Stimulated activated memory B cell treated with anti-CD40 and anti-IgM and Interleukin-4, amounts not matched to agents 10 μg/mL and 1 μg/mL and 100 μg/mL, for 72 hours (primary cell): ENCODE measurements at regions not wholly inside any gene's neighbourhood (a gene's known extent, or its start where the extent isn't known, plus 50 kb on each side); places are given as distances from the start of the nearest gene placed in this dataset.
A peak's percentile ranks its signal among the peaks of the same experiment; 100 is the strongest.

Source experiments
- ATAC-seq: fragments of 150-1000 bp; cut with Tn5 transposase; 2 replicates; pipeline ENCODE4 v1.10.0; 2021
- H3K27ac Mint-ChIP-seq: one replicate; pipeline ENCODE4 v1.8.0; 2022; ENCODE audit warnings: mild to moderate bottlenecking, mixed read lengths
- H3K27me3 Mint-ChIP-seq: one replicate; pipeline ENCODE4 v1.8.0; 2022; ENCODE audit warnings: mixed read lengths
- H3K36me3 Mint-ChIP-seq: one replicate; pipeline ENCODE4 v1.8.0; 2022; ENCODE audit warnings: mixed read lengths
- H3K4me1 Mint-ChIP-seq: one replicate; pipeline ENCODE4 v1.8.0; 2022; ENCODE audit warnings: mixed read lengths
- H3K4me3 Mint-ChIP-seq: one replicate; pipeline ENCODE4 v1.8.0; 2022; ENCODE audit warnings: mild to moderate bottlenecking, moderate library complexity, mixed read lengths
- H3K9me3 Mint-ChIP-seq: one replicate; pipeline ENCODE4 v1.8.0; 2022; ENCODE audit warnings: mixed read lengths

DNA sequence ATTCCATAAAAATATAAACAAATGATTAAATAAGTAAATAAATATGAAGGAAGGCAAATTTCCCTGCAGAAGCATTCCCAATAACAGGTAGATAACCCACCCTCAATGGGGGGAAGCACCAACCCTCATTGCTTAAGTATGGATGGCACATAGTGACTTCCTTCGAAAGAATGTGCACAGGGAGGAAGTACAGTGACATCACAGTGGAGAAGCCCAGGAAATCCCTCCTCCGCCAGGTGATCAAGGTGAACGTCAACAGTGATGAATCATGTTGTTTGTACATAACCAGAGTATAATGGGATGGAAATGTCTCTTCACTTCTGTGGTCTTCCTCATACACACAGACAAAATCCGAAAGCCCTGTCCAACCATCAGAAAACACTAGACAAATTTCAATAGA is 267.9 kb downstream of the THBS2 start:
- no peaks in the 10 kb centered on the region for H3K27me3 Mint-ChIP-seq
- no peaks in the 10 kb centered on the region for H3K4me1 Mint-ChIP-seq
- H3K27ac Mint-ChIP-seq, result no peak overlapping the region
- no peak overlapping the region for H3K4me3 Mint-ChIP-seq
- peaks cover 4% of the 10 kb centered on the region for H3K36me3 Mint-ChIP-seq
- ATAC-seq, result no peak
- peaks cover 8% of the 10 kb centered on the region for H3K9me3 Mint-ChIP-seq

DNA sequence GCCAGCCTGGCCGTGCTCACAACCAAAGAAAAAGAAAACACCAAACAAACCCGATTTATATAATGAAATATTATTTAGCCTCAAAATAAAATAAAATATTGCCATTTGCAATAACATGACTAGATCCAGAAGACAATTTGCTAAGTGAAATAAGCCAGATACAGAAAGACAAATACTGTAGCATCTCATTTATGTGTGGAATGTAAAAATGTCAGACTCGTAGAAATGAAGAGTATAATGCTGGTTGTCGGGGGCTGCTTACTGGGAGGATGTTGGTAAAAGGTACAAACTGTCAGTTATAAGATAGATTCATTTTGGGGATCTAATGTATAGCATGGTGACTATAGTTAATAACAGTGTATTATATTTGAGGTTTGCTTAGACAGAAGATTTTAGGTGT is 269.7 kb downstream of the THBS2 start:
- no peak overlapping the region for H3K27ac Mint-ChIP-seq
- H3K9me3 Mint-ChIP-seq, result peaks cover 8% of the 10 kb centered on the region
- no peak overlapping the region for H3K4me3 Mint-ChIP-seq
- ATAC-seq, result no peak
- H3K4me1 Mint-ChIP-seq, result no peaks in the 10 kb centered on the region
- H3K36me3 Mint-ChIP-seq, result peaks cover 5% of the 10 kb centered on the region
- no peaks in the 10 kb centered on the region for H3K27me3 Mint-ChIP-seq

DNA sequence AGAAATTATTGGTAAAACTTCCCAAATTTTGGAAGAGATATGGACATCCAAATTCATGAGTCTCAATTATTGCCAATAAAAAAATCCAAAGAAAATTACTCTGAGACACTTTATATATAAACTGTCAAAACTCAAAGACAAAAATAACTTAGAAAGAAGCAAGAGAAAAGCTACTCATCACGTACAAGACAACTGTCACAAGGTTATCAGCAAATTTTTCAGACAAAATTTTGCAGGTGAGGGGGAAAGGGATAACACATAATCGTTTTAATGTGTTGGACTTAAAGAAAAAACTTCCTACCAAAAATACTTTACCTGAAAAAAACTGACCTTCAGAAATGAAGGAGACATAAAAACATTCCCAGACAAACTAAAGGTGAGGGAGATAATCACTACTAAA is 272.5 kb downstream of the THBS2 start:
- no peak overlapping the region for H3K27ac Mint-ChIP-seq
- H3K4me3 Mint-ChIP-seq, result no peak overlapping the region
- peaks cover 8% of the 10 kb centered on the region for H3K9me3 Mint-ChIP-seq
- ATAC-seq, result no peak
- H3K27me3 Mint-ChIP-seq, result no peaks in the 10 kb centered on the region
- no peaks in the 10 kb centered on the region for H3K4me1 Mint-ChIP-seq
- peaks cover 5% of the 10 kb centered on the region for H3K36me3 Mint-ChIP-seq

DNA sequence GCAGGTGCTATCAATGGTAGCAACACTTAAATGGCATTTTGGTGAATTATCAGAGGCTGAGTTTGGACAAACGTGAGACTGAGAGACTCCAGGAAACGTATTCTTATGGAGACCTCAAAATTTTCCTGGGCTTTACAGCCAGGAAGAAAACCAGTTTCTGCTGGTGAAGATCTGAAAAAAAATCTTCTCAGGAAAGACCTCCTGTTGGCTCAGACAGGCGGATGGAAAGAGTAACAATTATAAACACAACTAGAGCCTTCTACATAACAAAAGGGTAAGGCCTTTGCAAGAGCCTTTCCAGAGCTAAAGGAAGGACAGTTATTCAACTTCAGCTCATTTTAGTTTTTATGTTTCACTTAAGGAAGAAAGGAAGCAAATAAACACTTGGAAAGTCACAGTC is 274.4 kb downstream of the THBS2 start:
- ATAC-seq, result no peak
- no peaks in the 10 kb centered on the region for H3K4me1 Mint-ChIP-seq
- H3K4me3 Mint-ChIP-seq, result no peak overlapping the region
- H3K9me3 Mint-ChIP-seq, result peaks cover 8% of the 10 kb centered on the region
- H3K27ac Mint-ChIP-seq, result no peak overlapping the region
- peaks cover 5% of the 10 kb centered on the region for H3K36me3 Mint-ChIP-seq
- no peaks in the 10 kb centered on the region for H3K27me3 Mint-ChIP-seq

DNA sequence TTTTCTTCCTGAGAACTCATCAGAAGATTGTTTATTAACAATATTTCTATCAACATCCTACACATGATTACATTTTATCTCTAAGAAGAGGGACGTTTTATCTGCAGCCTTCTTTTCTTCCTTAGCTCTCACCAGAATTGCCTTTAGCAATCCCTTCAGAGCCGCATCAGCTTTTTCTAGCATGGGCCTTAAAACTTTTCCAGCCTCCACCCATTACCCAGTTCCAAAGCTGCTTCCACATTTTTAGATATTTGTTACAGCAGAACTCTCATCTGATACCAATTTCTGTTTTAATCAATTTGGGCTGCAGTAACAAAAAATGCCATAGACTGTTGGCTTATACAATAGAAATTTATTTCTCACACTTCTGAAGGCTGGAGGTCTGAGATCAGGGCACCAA is 281.5 kb downstream of the THBS2 start:
- H3K27ac Mint-ChIP-seq, result no peak overlapping the region
- no peaks in the 10 kb centered on the region for H3K36me3 Mint-ChIP-seq
- no peak overlapping the region for H3K4me3 Mint-ChIP-seq
- no peaks in the 10 kb centered on the region for H3K9me3 Mint-ChIP-seq
- ATAC-seq, result no peak
- no peaks in the 10 kb centered on the region for H3K4me1 Mint-ChIP-seq
- peaks cover 18% of the 10 kb centered on the region for H3K27me3 Mint-ChIP-seq

DNA sequence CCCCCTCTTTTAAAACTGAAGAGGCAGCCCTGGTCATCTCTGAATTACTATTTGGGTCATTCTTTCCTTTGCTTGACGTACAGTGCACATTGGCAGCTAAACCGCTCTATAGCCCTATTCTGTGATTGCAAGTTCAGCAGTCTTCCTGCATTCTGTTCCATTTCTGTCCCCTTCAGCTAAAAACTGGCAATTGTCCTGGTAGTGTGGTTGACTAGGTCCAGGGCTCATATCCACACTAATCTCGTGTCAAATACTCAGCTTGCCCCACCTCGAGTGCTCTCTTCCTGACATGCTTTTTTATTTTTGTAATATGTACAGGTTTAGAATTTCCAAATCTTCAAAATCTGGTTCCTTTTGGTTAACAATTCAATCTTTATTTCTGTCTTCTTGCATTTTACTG is 282.1 kb downstream of the THBS2 start:
- Mint-ChIP-seq H3K4me3 (no peak overlapping the region), H3K27me3 (peaks cover 18% of the 10 kb centered on the region), H3K27ac (no peak overlapping the region), H3K4me1 (no peaks in the 10 kb centered on the region), H3K36me3 (no peaks in the 10 kb centered on the region), H3K9me3 (no peaks in the 10 kb centered on the region)
- no peak for ATAC-seq

DNA sequence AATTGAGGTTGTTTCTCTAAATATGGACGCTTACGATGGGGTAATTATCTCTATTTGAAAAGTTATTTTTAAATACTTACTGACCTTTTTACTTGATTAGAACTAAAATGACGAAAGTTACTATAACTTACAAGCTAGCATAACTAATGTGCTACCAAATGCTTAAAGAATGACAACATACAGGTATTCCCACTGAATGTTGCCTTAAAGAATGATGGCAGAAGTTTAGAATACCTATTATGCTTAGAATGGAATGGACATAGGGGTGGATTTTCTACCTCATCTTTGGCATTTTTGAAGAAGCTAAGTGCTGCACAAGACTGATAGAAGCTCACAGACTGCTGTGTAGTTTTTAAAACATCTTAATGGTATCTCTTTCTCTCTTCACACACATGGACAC is 284.8 kb downstream of the THBS2 start:
- H3K9me3 Mint-ChIP-seq, result no peaks in the 10 kb centered on the region
- no peak overlapping the region for H3K27ac Mint-ChIP-seq
- H3K4me1 Mint-ChIP-seq, result no peaks in the 10 kb centered on the region
- peaks cover 26% of the 10 kb centered on the region for H3K27me3 Mint-ChIP-seq
- H3K4me3 Mint-ChIP-seq, result no peak overlapping the region
- H3K36me3 Mint-ChIP-seq, result no peaks in the 10 kb centered on the region
- no peak for ATAC-seq

DNA sequence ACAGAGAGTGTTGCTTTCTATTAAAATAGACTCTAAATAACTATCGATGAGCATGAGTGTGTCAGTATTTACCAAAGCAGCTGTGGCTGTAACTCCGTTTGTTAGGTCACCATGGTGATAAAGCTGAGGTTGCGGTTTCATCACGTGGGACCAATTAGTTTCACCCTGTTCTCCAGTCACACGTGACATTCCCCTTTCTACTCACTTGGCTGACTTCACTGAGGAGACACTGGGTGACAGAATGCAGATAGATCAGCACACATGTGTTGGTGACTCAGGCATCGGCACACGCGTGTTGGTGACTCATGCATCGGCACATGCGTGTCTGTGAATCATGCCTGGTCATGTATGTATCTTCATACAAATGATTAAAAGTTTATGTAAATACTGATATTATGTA is 285.4 kb downstream of the THBS2 start:
- H3K27me3 Mint-ChIP-seq, result peaks cover 31% of the 10 kb centered on the region
- H3K4me3 Mint-ChIP-seq, result no peak overlapping the region
- no peak for ATAC-seq
- H3K27ac Mint-ChIP-seq, result no peak overlapping the region
- no peaks in the 10 kb centered on the region for H3K36me3 Mint-ChIP-seq
- H3K9me3 Mint-ChIP-seq, result no peaks in the 10 kb centered on the region
- H3K4me1 Mint-ChIP-seq, result no peaks in the 10 kb centered on the region

DNA sequence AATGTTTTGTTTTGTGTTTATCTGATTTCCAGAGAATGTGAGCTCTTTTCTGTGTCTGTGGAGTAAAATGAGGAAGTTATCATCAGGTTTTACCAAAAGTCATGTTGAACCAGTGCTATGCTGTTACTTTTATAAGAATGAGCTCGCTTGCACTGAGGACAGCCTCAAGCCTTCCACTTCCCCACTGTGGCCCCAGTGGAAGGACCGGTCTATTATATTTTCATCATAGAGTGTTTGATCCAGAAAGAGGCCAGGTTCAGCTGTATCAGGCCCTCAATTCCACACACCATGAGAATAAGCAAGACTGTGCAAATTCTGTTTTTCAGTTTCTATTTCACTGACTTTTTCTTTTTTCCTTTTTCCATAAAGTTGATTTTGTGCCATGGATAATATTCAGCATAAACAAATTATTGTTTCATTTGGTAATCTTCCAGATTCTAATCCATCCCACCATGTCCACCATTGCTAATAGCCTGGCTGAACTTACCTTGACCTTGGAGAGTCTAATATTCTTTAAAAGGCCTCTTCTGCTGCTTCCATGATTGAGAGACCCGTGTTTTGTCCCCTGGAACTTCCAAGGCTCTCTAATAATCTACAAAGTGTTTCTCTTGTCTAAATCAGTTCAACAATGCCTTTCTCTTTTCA is 286.2 kb downstream of the THBS2 start:
- Mint-ChIP-seq H3K9me3 (no peaks in the 10 kb centered on the region), H3K4me3 (no peak overlapping the region), H3K4me1 (no peaks in the 10 kb centered on the region), H3K36me3 (no peaks in the 10 kb centered on the region), H3K27ac (no peak overlapping the region), H3K27me3 (peaks cover 31% of the 10 kb centered on the region)
- ATAC-seq, result no peak

DNA sequence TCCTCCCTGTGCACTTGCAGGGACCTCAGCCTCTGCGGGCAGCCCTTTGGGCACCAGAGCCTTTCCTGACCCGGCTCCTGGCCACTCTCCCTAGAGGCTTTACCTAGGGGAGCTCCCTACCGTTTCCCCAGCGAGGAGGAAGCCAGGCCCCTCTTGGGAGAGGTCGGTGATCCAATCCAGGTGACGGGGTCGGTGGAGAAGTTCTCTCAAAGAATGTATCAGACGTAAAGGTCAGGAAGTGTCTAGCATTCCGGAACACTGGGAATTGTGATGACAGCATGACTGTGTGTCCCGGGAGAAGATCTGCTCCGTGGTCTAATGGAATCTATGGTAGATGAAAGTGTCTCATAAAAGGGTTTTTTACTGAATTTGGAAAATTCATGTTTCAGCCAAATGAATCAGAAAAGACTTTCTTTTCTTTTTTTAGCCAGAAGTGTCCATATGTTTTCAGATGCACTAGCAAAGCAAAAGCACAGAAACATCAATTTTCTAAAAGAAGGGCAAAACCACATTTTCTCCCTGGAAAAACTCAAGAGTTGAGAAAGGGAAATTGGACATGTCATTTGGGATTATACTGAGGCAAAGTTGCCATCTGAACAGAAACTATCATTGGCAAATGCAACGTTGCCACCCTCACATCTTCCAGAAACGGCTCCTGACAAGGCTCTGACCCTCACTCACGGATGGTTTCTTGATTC is 289.4 kb downstream of the THBS2 start:
- ATAC-seq, result no peak
- no peak overlapping the region for H3K27ac Mint-ChIP-seq
- no peaks in the 10 kb centered on the region for H3K4me1 Mint-ChIP-seq
- no peaks in the 10 kb centered on the region for H3K9me3 Mint-ChIP-seq
- no peak overlapping the region for H3K4me3 Mint-ChIP-seq
- no peaks in the 10 kb centered on the region for H3K36me3 Mint-ChIP-seq
- H3K27me3 Mint-ChIP-seq, result peaks cover 36% of the 10 kb centered on the region

DNA sequence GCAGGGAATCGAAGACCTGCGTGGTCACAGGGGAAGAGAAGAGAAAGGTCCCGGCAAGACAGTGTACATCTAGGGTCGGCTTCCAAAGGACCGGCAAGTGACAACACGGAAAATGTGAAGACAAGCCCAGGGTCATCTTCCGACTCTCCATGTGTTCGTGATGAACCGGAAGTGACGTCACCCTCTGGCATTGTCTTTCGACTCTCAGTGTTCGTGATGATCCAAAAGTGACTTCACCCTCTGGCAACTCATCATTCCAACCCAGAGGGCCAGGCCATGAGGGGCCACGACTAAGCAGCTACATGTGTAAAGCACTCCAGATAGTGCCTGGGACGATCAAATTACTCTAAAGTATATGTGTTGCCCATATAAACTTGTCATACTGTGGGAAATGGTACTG is 290.8 kb downstream of the THBS2 start:
- no peaks in the 10 kb centered on the region for H3K9me3 Mint-ChIP-seq
- H3K27ac Mint-ChIP-seq, result no peak overlapping the region
- ATAC-seq, result no peak
- no peaks in the 10 kb centered on the region for H3K4me1 Mint-ChIP-seq
- peaks cover 36% of the 10 kb centered on the region for H3K27me3 Mint-ChIP-seq
- no peaks in the 10 kb centered on the region for H3K36me3 Mint-ChIP-seq
- H3K4me3 Mint-ChIP-seq, result no peak overlapping the region

DNA sequence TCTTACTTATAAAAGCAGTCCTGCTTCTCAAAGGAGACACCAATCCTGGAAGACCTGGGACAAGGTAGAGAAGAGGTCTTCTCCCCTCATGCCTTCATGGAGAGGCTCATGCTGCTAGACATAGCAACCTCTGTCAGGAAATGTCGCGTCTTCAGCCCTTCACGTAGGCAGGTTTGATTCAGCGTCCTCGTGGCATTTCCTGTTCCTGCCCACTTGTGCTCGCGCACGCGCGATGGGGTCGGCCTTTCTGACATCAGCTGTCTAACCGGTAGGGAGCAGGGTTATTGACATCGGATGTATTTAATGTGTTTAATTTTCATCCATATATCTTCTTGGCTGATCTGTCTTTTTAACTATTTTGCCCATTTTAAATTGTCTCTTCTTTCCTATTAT is 292.4 kb downstream of the THBS2 start:
- H3K4me3 Mint-ChIP-seq, result no peak overlapping the region
- no peaks in the 10 kb centered on the region for H3K36me3 Mint-ChIP-seq
- H3K9me3 Mint-ChIP-seq, result no peaks in the 10 kb centered on the region
- peaks cover 42% of the 10 kb centered on the region for H3K27me3 Mint-ChIP-seq
- H3K27ac Mint-ChIP-seq, result no peak overlapping the region
- no peaks in the 10 kb centered on the region for H3K4me1 Mint-ChIP-seq
- no peak for ATAC-seq

DNA sequence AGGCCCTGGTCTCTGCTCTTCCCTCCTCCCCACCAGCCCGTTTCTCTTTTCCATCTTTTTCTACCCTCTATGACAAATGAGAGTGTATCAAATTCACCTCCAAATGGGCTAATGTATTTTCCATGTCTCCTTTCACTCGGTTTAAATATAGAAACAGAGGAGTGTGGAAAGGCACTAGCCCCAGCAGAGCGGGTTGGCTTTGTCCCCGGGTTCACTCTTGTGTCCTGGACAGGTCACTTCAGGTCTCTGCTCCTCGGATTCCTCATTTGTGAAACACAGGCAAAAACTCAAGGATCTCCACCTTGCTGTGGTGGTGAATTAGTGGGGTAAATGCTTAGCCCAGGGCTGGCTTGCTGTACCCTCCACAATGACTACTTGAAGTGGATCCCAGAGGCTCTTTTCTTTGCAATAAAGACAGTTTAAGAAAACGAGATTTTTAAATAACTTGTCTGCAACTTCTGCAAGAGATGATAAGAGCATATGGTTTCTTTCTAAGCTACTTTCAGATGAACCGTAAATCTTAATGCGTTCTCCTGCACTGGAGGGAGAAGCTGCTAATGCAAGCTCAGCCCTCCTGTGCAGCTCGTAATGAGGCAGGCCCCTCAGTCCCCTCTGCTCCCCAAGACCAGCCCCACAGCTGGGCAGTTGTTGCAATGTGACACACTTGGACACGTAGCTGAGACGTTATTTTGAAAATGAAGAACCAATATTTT is 292.9 kb downstream of the THBS2 start:
- H3K4me1 Mint-ChIP-seq, result no peaks in the 10 kb centered on the region
- ATAC-seq, result no peak
- no peak overlapping the region for H3K27ac Mint-ChIP-seq
- H3K9me3 Mint-ChIP-seq, result no peaks in the 10 kb centered on the region
- H3K36me3 Mint-ChIP-seq, result no peaks in the 10 kb centered on the region
- no peak overlapping the region for H3K4me3 Mint-ChIP-seq
- H3K27me3 Mint-ChIP-seq, result peaks cover 44% of the 10 kb centered on the region

DNA sequence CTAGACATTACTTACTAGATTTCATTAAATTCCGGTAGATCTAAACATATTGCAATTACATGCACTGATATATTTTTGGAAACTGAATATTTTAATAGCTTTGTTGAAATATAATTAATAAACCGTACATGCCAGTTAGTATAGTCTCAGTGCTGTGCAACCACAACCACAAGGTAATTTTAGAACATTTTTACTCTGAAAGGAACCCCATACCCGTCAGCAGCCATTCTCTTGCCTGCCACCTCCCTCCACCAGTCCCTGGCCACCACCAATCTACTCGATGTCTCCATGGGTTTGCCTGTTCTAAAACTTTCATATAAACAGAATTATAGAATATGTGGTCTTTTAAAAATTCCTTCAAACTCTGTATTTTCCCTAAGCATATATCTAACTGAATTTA is 293.9 kb downstream of the THBS2 start:
- H3K9me3 Mint-ChIP-seq, result no peaks in the 10 kb centered on the region
- H3K4me1 Mint-ChIP-seq, result no peaks in the 10 kb centered on the region
- H3K27ac Mint-ChIP-seq, result no peak overlapping the region
- H3K4me3 Mint-ChIP-seq, result no peak overlapping the region
- peaks cover 44% of the 10 kb centered on the region for H3K27me3 Mint-ChIP-seq
- no peaks in the 10 kb centered on the region for H3K36me3 Mint-ChIP-seq
- no peak for ATAC-seq

DNA sequence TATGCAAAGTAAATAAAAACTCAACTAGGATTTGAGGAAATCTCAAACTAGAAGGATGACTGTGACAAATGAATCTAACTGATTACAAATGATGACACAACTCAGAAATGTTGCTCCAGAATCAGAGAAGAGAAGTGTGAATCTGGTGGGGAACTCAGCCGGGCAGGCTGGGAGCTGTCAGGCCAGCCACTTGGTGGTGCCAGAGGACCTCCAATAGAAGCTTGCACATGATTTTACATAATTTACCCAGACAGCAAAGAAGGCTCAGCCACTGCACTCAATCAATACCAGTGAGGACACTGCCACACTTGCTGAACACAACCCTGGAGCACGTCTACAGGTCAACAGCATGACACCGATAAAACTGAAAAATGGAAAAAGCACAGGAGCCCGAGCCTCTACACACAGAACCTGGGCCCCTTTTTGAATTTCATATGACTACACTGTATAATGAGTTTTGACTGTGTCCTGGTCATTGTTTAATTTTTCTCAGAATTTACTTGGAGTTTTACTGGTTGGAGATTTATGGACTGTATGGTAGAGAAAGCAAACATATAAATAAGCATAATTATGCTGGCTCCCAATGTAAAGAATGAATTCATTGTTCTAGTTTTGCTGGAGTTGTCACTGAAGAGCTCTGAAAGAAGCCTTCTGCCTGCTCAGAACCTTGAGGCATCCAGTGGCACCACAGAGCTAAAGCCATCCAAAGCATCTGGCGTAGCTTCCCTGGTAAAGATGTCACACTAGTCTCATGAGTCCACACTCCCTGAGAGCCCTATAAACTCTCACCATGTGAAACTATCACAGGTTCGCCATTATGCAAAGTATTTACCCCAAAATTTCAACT is 296.5 kb downstream of the THBS2 start:
- no peak overlapping the region for H3K4me3 Mint-ChIP-seq
- no peaks in the 10 kb centered on the region for H3K9me3 Mint-ChIP-seq
- peak; percentile 74 for ATAC-seq
- no peaks in the 10 kb centered on the region for H3K36me3 Mint-ChIP-seq
- no peak overlapping the region for H3K27ac Mint-ChIP-seq
- H3K4me1 Mint-ChIP-seq, result no peaks in the 10 kb centered on the region
- H3K27me3 Mint-ChIP-seq, result peaks cover 20% of the 10 kb centered on the region
